Parathyroid adenoma (tissue), 2 donors: ENCODE measurements at regions not wholly inside any gene's neighbourhood (a gene's known extent, or its start where the extent isn't known, plus 50 kb on each side); places are given as distances from the start of the nearest gene placed in this dataset.

ENCODE experiments used
- H2AFZ ChIP-seq: fragments of 300-600 bp; sonication (generic); one replicate; pipeline ENCODE4 v1.7.0; 2017; ENCODE audit warnings: antibody characterized with exemption, mild to moderate bottlenecking
- H3K27ac ChIP-seq: fragments of 300-600 bp; sonication (generic); one replicate; pipeline ENCODE4 v1.7.0; 2017
- H3K27me3 ChIP-seq: fragments of 300-600 bp; sonication (generic); one replicate; pipeline ENCODE4 v1.7.0; 2017; ENCODE audit warnings: low read length; ENCODE audit not compliant: control insufficient read depth, insufficient read depth
- H3K36me3 ChIP-seq: fragments of 300-600 bp; sonication (generic); one replicate; pipeline ENCODE4 v1.7.0; 2017; ENCODE audit warnings: low read length; ENCODE audit not compliant: control insufficient read depth, insufficient read depth
- H3K4me1 ChIP-seq: fragments of 300-600 bp; sonication (generic); one replicate; pipeline ENCODE4 v1.7.0; 2017; ENCODE audit warnings: control low read depth
- H3K4me2 ChIP-seq: fragments of 300-600 bp; sonication (generic); one replicate; pipeline ENCODE4 v1.7.0; 2017; ENCODE audit warnings: low read length
- H3K4me3 ChIP-seq: fragments of 300-600 bp; sonication (generic); one replicate; pipeline ENCODE4 v1.7.0; 2017; ENCODE audit warnings: low read depth, low read length
- H3K79me2 ChIP-seq: fragments of 300-600 bp; sonication (generic); one replicate; pipeline ENCODE4 v1.7.0; 2017; ENCODE audit warnings: control low read depth
- H3K9ac ChIP-seq: fragments of 300-600 bp; sonication (generic); one replicate; pipeline ENCODE4 v1.7.0; 2017; ENCODE audit warnings: mild to moderate bottlenecking
- H3K9me3 ChIP-seq: fragments of 300-600 bp; sonication (generic); one replicate; pipeline ENCODE4 v1.7.0; 2017; ENCODE audit warnings: low read length; ENCODE audit not compliant: control insufficient read depth
- TF ChIP-seq, protein P1 (sequence below): fragments of 300-600 bp; sonication (generic); IDR thresholded peaks from one replicate; pipeline ENCODE4 v1.7.0; 2017; ENCODE audit warnings: antibody characterized with exemption, mild to moderate bottlenecking
- donor health status: primary hyperparathyroidism.

DNA sequence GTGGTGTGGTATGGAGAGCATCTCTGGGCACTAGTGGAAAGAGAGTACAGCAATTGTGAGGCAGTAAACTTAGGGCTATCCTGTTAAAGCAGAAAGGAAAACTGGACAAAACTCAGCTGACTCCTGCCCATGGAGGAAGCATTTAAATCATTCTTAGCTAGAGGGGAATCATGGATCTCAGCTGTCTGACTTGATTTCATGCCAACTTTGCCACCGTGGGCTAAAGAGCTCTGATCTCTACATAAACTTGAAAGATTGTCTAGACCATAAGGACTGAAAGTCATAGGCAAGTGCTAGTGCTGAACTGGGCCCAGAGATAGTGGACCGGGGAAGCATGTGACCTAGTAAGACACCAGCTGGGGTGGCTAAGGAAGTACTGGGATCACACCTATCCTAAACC lies 651.8 kb downstream of the COL12A1 start:
- Histone ChIP-seq H3K79me2 (no peaks in the 10 kb centered on the region), H3K27ac (no peak overlapping the region), H3K9me3 (no peaks in the 10 kb centered on the region), H3K4me2 (no peak overlapping the region), H3K4me3 (no peak overlapping the region), H3K36me3 (no peaks in the 10 kb centered on the region), H3K27me3 (no peaks in the 10 kb centered on the region), H3K4me1 (no peaks in the 10 kb centered on the region), H3K9ac (no peak overlapping the region), H2AFZ (no peak overlapping the region)
- TF ChIP-seq, protein P1, sequence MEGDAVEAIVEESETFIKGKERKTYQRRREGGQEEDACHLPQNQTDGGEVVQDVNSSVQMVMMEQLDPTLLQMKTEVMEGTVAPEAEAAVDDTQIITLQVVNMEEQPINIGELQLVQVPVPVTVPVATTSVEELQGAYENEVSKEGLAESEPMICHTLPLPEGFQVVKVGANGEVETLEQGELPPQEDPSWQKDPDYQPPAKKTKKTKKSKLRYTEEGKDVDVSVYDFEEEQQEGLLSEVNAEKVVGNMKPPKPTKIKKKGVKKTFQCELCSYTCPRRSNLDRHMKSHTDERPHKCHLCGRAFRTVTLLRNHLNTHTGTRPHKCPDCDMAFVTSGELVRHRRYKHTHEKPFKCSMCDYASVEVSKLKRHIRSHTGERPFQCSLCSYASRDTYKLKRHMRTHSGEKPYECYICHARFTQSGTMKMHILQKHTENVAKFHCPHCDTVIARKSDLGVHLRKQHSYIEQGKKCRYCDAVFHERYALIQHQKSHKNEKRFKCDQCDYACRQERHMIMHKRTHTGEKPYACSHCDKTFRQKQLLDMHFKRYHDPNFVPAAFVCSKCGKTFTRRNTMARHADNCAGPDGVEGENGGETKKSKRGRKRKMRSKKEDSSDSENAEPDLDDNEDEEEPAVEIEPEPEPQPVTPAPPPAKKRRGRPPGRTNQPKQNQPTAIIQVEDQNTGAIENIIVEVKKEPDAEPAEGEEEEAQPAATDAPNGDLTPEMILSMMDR: no peak

DNA sequence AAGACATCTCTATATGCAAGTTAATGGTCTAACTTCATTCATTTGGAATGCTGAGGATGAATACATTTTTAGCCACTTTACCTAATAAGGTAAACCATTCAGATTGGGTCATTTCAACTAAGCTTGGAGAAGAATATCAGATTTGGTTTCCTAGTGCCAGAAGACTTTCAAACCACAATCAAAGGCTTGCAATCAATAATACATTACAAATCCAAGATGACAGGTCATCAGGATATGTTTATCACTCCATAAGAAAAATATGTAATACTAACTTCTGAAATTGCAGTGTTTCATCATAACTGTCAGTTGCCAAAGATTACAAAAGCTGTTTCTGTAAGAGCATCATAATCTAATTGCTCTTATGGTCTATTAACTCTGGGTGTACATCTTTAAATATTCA lies 654.0 kb downstream of the COL12A1 start:
- H3K4me3 ChIP-seq: no peak overlapping the region
- H3K27ac ChIP-seq: no peak overlapping the region
- H3K4me2 ChIP-seq: no peak overlapping the region
- H3K9me3 ChIP-seq: no peaks in the 10 kb centered on the region
- H3K79me2 ChIP-seq: no peaks in the 10 kb centered on the region
- no peaks in the 10 kb centered on the region for H3K27me3 ChIP-seq
- no peak overlapping the region for H2AFZ ChIP-seq
- no peak overlapping the region for H3K9ac ChIP-seq
- H3K36me3 ChIP-seq: no peaks in the 10 kb centered on the region
- H3K4me1 ChIP-seq: no peaks in the 10 kb centered on the region
- TF ChIP-seq, protein P1: no peak

DNA sequence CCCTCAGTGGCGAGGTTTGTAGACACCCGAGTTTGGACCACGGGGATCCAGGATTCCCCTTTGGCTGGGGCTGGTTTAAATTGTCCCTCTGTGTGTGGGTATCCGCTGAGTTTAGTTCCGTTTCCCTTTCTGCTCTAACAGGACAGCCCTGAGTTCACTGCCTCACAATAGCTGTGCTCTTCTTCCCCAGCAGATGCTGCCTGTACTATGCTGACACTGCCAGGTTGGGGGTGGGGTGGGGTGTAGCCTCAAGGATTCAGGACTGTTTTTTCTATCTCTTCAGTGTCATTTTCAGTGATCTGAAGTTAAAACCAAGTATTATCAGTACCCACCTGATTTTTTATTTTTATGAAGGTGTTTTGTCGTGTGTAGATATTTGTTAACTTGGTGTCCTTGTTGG lies 655.0 kb downstream of the COL12A1 start:
- H3K27me3 ChIP-seq: no peaks in the 10 kb centered on the region
- H3K4me1 ChIP-seq: no peaks in the 10 kb centered on the region
- no peak overlapping the region for H3K9ac ChIP-seq
- H3K4me2 ChIP-seq: no peak overlapping the region
- no peaks in the 10 kb centered on the region for H3K36me3 ChIP-seq
- TF ChIP-seq, protein P1: no peak
- H2AFZ ChIP-seq: no peak overlapping the region
- H3K79me2 ChIP-seq: no peaks in the 10 kb centered on the region
- H3K9me3 ChIP-seq: no peaks in the 10 kb centered on the region
- no peak overlapping the region for H3K27ac ChIP-seq
- no peak overlapping the region for H3K4me3 ChIP-seq

DNA sequence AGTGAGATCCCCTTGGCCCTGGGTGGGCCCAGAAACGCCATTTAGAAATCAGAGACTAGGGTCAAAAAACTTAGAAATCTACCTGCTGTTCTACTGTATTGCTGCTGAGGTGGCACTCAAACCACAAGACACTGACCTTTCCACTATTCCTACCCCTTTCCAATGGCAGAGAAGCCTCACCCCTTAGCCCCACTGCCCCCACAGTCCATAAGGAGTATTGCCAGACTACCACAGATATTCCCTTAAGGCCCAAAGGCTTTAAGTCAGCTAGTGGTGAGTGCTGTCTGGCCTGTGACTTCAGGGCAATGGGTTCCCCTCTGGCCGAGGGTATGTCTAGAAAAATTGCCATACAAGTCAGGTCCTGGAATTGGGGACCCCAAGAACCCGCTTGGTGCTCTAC lies 656.1 kb downstream of the COL12A1 start:
- no peak overlapping the region for H3K27ac ChIP-seq
- no peak overlapping the region for H3K4me3 ChIP-seq
- no peaks in the 10 kb centered on the region for H3K27me3 ChIP-seq
- H2AFZ ChIP-seq: no peak overlapping the region
- H3K79me2 ChIP-seq: no peaks in the 10 kb centered on the region
- no peaks in the 10 kb centered on the region for H3K4me1 ChIP-seq
- H3K4me2 ChIP-seq: no peak overlapping the region
- H3K36me3 ChIP-seq: no peaks in the 10 kb centered on the region
- TF ChIP-seq, protein P1: no peak
- H3K9ac ChIP-seq: no peak overlapping the region
- no peaks in the 10 kb centered on the region for H3K9me3 ChIP-seq

DNA sequence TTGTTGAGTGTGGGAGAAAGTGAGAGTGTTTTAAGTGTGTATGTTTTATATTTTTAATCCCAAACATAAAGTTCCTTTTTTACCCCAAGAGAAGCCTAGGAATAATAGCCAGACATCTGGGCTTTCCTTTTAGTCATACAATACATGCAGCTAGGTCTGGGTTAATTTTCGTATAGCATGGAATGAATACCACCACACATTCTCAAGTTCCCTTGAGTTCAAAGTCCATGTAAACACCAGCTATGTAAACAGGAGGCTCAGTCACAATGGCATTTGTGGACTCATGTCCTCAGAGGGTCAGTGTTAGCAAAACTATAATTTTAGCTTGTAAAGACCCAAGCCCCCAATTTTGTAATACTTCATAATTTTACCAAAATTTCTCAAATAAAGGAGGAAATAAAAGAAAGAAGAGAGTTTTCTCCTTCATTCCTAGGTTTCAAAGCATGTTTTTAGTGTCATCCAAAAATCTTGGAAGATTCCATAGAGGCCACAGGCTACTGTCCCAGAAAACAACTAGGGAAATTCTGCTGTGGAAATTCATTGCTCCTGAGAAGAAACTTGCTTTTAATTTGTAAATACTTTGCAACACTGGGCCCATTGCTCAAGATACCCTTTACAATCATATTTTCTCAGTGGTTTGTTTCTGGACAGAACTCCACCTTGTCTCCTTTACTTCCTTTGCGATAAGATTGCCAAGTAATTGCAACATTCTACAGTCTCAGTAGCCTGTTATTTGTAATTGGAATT lies 671.2 kb downstream of the COL12A1 start:
- Histone ChIP-seq H3K27ac (no peak overlapping the region), H3K79me2 (no peaks in the 10 kb centered on the region), H3K9me3 (no peaks in the 10 kb centered on the region), H3K4me2 (no peak overlapping the region), H3K27me3 (no peaks in the 10 kb centered on the region), H3K9ac (no peak overlapping the region), H3K4me3 (no peak overlapping the region), H2AFZ (no peak overlapping the region), H3K4me1 (no peaks in the 10 kb centered on the region), H3K36me3 (no peaks in the 10 kb centered on the region)
- TF ChIP-seq, protein P1: no peak
